Chondrocyte (in vitro differentiated cells): ENCODE measurements at regions not wholly inside any gene's neighbourhood (a gene's known extent, or its start where the extent isn't known, plus 50 kb on each side); places are given as distances from the start of the nearest gene placed in this dataset.

Source experiments
- DNase-seq: peaks from one replicate; pipeline ENCODE4 v3.0.0; 2021; ENCODE audit warnings: mixed read lengths, low spot score
- H3K27ac Mint-ChIP-seq: one replicate; pipeline ENCODE4 v1.8.0; 2021; ENCODE audit warnings: mild to moderate bottlenecking, moderate library complexity, mixed read lengths; ENCODE audit not compliant: unreplicated experiment
- H3K27me3 Mint-ChIP-seq: 2 replicates; pipeline ENCODE4 v1.8.0; 2021; ENCODE audit warnings: low read depth, mixed read lengths
- H3K36me3 Mint-ChIP-seq: 2 replicates; pipeline ENCODE4 v1.8.0; 2021; ENCODE audit warnings: low read depth, mixed read lengths
- H3K4me1 Mint-ChIP-seq: 2 replicates; pipeline ENCODE4 v1.8.0; 2021; ENCODE audit warnings: low read depth, mild to moderate bottlenecking, mixed read lengths
- H3K4me3 Mint-ChIP-seq: one replicate; pipeline ENCODE4 v1.8.0; 2021; ENCODE audit warnings: mild to moderate bottlenecking, moderate library complexity, mixed read lengths; ENCODE audit not compliant: unreplicated experiment
- H3K9me3 Mint-ChIP-seq: 2 replicates; pipeline ENCODE4 v1.8.0; 2021; ENCODE audit warnings: low read depth, mixed read lengths
- TF ChIP-seq, protein P1 (sequence below): fragments of 200-600 bp; sonication (generic); IDR thresholded peaks from 2 replicates; pipeline ENCODE4 v1.5.0; 2021; ENCODE audit warnings: antibody characterized with exemption, mild to moderate bottlenecking, moderate library complexity

DNA sequence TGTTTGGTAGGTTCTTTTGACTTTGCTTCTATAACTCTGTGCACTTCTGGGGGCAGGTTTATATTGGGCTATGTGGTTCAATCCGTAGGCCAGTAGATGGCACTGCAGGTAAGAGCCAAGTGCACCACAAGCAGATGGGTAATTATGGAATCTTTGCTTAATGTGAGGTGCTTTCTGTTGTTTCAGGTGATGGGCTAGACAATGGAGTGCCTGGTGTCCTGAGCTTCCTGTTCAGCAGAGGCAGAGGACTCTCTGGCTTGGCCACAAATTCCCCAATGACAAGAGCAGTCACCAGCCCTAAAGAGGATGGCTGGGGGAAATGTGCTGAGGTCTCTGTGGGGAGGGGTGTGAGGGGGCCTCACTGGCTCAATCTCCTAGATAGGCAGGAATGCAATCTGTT lies 455.0 kb downstream of the CCSER2 start:
- H3K4me1 Mint-ChIP-seq, result no peaks in the 10 kb centered on the region

DNA sequence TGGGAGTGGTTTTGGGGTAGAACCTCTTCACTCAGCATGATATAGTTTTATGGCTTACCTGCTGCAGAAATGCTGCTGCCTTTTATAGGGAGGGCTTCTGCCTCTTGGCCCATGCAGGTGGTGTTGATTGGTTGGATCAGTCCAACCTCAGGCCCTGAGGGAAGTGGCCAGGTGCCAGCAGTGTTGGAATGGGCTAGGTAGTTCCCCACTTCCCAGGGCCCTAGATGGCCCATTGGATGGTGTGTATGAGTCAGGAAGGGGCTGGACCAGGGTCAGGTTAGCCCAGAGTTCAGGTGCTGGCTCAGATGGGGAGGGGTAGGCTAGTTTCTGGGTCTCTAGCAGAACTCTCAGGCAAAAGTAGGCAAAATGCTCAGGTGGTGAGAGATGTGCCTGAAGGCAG lies 455.5 kb downstream of the CCSER2 start:
- no peak for DNase-seq
- Mint-ChIP-seq H3K4me3 (no peak overlapping the region), H3K27me3 (peaks cover 22% of the 10 kb centered on the region), H3K4me1 (no peaks in the 10 kb centered on the region), H3K9me3 (no peaks in the 10 kb centered on the region), H3K36me3 (no peaks in the 10 kb centered on the region), H3K27ac (no peak overlapping the region)
- TF ChIP-seq, protein P1, sequence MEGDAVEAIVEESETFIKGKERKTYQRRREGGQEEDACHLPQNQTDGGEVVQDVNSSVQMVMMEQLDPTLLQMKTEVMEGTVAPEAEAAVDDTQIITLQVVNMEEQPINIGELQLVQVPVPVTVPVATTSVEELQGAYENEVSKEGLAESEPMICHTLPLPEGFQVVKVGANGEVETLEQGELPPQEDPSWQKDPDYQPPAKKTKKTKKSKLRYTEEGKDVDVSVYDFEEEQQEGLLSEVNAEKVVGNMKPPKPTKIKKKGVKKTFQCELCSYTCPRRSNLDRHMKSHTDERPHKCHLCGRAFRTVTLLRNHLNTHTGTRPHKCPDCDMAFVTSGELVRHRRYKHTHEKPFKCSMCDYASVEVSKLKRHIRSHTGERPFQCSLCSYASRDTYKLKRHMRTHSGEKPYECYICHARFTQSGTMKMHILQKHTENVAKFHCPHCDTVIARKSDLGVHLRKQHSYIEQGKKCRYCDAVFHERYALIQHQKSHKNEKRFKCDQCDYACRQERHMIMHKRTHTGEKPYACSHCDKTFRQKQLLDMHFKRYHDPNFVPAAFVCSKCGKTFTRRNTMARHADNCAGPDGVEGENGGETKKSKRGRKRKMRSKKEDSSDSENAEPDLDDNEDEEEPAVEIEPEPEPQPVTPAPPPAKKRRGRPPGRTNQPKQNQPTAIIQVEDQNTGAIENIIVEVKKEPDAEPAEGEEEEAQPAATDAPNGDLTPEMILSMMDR, result no peak

More for the DNA sequence above, 455.0 kb downstream of the CCSER2 start:
- TF ChIP-seq, protein P1, result peak; percentile 90
- Mint-ChIP-seq H3K27me3 (peaks cover 24% of the 10 kb centered on the region), H3K4me3 (no peak overlapping the region), H3K27ac (no peak overlapping the region), H3K9me3 (no peaks in the 10 kb centered on the region), H3K36me3 (no peaks in the 10 kb centered on the region)
- DNase-seq, result no peak

GRCh38 chr10:84784749-84785148 lies 456.4 kb downstream of the CCSER2 start:
- no peak overlapping the region for H3K27ac Mint-ChIP-seq
- H3K4me1 Mint-ChIP-seq, result no peaks in the 10 kb centered on the region
- H3K4me3 Mint-ChIP-seq, result no peak overlapping the region
- H3K36me3 Mint-ChIP-seq, result no peaks in the 10 kb centered on the region
- no peak for DNase-seq
- no peaks in the 10 kb centered on the region for H3K9me3 Mint-ChIP-seq
- TF ChIP-seq, protein P1, result no peak
- peaks cover 16% of the 10 kb centered on the region for H3K27me3 Mint-ChIP-seq

DNA sequence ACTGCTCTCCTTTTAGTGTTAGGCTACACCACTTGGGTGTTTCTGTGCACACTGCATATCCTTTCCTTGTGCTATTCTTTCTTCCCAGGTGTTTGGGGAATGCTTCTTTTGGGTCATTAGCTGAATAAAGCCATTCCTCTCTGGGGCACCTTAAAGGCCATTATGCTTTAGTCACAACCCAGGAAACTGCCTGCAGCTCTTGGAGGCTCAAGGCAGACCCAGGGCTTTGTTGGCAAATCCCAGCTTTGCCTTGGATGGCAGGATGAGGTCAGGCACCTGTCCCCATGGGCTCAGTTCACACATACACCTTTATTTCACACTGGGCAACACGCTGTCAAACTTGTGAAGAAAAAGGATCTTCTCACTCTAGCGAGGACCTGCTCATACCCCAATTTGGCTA lies 460.6 kb downstream of the CCSER2 start:
- H3K4me1 Mint-ChIP-seq, result no peaks in the 10 kb centered on the region
- no peaks in the 10 kb centered on the region for H3K36me3 Mint-ChIP-seq
- H3K9me3 Mint-ChIP-seq, result no peaks in the 10 kb centered on the region
- TF ChIP-seq, protein P1, result no peak
- no peak for DNase-seq
- no peak overlapping the region for H3K27ac Mint-ChIP-seq
- H3K4me3 Mint-ChIP-seq, result no peak overlapping the region
- peaks cover 7% of the 10 kb centered on the region for H3K27me3 Mint-ChIP-seq

DNA sequence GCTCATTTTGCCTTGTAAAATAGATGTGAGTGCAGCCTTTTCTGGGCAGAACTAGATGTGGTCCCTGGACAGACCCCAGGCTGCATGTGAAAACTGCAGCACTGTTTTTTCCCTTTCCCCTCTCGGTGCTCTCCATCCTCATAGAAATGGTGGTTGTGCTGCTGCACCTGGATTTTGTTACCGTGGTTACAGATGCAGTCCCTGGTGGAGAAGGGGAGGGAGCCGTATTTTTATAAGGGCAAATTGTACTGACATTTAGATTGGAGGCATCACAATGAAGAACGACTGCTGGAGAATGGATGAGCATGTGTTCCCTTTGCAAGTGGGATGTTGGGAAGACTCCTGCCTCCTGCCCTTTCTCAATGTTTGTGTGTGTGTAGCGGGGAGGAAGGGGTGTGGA lies 469.9 kb downstream of the CCSER2 start:
- Mint-ChIP-seq H3K27ac (no peak overlapping the region), H3K4me1 (no peaks in the 10 kb centered on the region), H3K36me3 (no peaks in the 10 kb centered on the region), H3K27me3 (peaks cover 13% of the 10 kb centered on the region), H3K9me3 (no peaks in the 10 kb centered on the region), H3K4me3 (no peak overlapping the region)
- TF ChIP-seq, protein P1, result no peak
- DNase-seq, result no peak
